ENCODE measurements at regions not wholly inside any gene's neighbourhood (a gene's known extent, or its start where the extent isn't known, plus 50 kb on each side); places are given as distances from the start of the nearest gene placed in this dataset.

DNA sequence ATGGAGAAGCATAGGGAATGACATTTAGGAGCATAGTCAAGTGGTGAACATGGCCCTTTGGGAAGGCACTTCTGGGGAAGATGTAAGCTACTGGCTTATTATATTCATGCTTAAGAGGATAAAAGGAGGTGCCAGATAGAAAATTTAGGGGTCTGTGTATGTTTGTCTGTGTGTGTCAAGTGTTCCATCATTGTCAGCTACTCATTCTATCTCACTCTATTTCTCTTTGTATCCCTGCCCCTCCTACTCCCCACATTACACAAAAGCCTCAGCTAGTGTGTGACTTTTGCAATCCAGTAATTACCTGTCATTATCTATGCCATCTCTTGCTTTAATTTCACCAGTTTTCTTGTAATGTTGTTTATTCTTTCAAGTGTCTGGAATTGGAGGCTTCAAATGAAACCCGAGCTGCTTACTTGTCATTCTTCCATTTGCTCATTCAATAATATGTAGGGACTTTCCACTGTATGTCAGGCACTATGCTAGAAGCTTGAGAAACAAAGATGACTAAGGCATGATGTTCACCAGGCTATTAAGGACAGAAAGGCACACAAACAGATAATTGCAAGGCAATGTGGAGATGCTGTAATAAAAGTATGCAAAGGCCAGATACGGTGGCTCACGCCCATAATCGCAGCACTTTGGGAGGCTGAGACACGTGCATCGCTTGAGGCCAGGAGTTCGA, 229.8 kb upstream of the TEX13C start:
- no peaks in the 10 kb centered on the region for H3K4me1 ChIP-seq

DNA sequence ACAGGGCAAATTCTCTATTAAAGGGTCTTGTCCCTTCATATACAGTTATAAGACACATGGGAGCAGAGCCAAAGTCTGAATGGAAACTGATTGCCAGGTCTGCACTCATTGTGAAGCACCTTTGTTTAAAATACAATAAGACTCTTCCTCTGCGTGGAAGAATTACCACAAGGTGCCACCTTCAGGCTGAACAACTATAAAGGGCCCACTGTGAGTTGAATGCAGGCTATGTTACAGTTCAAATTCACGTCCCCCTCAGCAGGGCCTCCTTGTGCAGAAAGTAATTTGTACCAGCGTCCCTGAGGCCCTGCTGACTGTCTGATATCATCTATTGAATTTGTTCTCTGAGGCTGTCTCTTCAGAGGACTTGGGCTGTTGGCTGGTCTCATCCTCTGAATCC, 225.8 kb upstream of the TEX13C start:
- Histone ChIP-seq H3K4me3 (no peak overlapping the region), H3K4me1 (no peaks in the 10 kb centered on the region), H3K9me3 (replicated peaks) (no peaks in the 10 kb centered on the region), H3K27ac (replicated peaks) (no peak overlapping the region), H3K27me3 (ENCODE audit: low read depth) (no peaks in the 10 kb centered on the region), H3K36me3 (no peaks in the 10 kb centered on the region)
- intact Hi-C loops (cut with micrococcal nuclease): no loop called here
- TF ChIP-seq, protein P1, sequence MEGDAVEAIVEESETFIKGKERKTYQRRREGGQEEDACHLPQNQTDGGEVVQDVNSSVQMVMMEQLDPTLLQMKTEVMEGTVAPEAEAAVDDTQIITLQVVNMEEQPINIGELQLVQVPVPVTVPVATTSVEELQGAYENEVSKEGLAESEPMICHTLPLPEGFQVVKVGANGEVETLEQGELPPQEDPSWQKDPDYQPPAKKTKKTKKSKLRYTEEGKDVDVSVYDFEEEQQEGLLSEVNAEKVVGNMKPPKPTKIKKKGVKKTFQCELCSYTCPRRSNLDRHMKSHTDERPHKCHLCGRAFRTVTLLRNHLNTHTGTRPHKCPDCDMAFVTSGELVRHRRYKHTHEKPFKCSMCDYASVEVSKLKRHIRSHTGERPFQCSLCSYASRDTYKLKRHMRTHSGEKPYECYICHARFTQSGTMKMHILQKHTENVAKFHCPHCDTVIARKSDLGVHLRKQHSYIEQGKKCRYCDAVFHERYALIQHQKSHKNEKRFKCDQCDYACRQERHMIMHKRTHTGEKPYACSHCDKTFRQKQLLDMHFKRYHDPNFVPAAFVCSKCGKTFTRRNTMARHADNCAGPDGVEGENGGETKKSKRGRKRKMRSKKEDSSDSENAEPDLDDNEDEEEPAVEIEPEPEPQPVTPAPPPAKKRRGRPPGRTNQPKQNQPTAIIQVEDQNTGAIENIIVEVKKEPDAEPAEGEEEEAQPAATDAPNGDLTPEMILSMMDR (IDR thresholded peaks at IDR 0.05; ENCODE audit: borderline replicate concordance): no peak
- DNase-seq: no peak

More for the DNA sequence above, 229.8 kb upstream of the TEX13C start:
- intact Hi-C loops (cut with micrococcal nuclease): no loop called here
- TF ChIP-seq, protein P1 (IDR thresholded peaks at IDR 0.05; ENCODE audit: borderline replicate concordance): no peak
- DNase-seq: no peak
- Histone ChIP-seq H3K4me3 (no peak overlapping the region), H3K27ac (replicated peaks) (no peak overlapping the region), H3K36me3 (no peaks in the 10 kb centered on the region), H3K9me3 (replicated peaks) (no peaks in the 10 kb centered on the region), H3K27me3 (ENCODE audit: low read depth) (no peaks in the 10 kb centered on the region)

DNA sequence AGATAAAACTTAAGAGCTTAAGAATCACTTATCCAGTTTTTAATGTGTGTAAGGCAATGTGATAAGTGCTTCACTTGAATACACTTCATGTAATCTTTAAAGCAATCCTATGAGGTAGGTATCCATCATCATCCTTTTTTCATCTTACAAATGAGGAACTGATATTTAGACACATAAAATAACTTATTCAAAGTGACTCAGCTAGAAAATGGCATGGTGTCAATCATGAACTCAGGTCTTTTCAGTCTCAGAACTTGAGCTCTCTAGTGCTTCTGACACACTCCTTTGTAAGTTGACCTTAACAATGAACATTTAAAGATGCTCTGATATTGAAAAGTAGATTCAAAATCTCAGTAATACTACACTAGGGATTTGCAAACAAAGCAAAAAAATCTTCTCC, 224.8 kb upstream of the TEX13C start:
- DNase-seq: no peak
- no peaks in the 10 kb centered on the region for H3K27me3 ChIP-seq (ENCODE audit: low read depth)
- H3K27ac ChIP-seq (replicated peaks): no peak overlapping the region
- TF ChIP-seq, protein P1 (IDR thresholded peaks at IDR 0.05; ENCODE audit: borderline replicate concordance): no peak
- H3K36me3 ChIP-seq: no peaks in the 10 kb centered on the region
- intact Hi-C loops (cut with micrococcal nuclease): no loop called here
- no peaks in the 10 kb centered on the region for H3K9me3 ChIP-seq (replicated peaks)
- no peak overlapping the region for H3K4me3 ChIP-seq
- no peaks in the 10 kb centered on the region for H3K4me1 ChIP-seq

DNA sequence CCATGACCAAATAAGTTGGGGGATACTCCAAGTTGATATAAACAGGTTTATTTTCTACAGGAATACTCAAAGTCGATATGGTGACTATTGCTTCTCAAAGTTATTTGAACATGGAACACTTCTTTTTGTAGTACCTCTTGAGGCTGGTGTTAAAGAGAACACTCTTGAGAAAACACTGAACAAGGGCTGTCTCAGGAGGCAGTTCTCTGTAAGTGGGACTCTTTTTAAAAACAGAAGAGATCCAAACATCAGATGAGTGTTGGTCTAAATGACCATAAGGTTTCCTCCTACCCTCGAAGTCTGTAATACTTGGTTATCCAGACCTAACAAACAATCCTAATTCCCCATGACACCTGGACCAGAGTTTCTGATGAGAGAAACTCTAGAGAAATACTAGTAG, 223.2 kb upstream of the TEX13C start:
- H3K36me3 ChIP-seq: no peaks in the 10 kb centered on the region
- no peak overlapping the region for H3K4me3 ChIP-seq
- TF ChIP-seq, protein P1 (IDR thresholded peaks at IDR 0.05; ENCODE audit: borderline replicate concordance): no peak
- H3K27me3 ChIP-seq (ENCODE audit: low read depth): no peaks in the 10 kb centered on the region
- no peak for DNase-seq
- intact Hi-C loops (cut with micrococcal nuclease): no loop called here
- H3K9me3 ChIP-seq (replicated peaks): no peaks in the 10 kb centered on the region
- H3K4me1 ChIP-seq: no peaks in the 10 kb centered on the region
- no peak overlapping the region for H3K27ac ChIP-seq (replicated peaks)

DNA sequence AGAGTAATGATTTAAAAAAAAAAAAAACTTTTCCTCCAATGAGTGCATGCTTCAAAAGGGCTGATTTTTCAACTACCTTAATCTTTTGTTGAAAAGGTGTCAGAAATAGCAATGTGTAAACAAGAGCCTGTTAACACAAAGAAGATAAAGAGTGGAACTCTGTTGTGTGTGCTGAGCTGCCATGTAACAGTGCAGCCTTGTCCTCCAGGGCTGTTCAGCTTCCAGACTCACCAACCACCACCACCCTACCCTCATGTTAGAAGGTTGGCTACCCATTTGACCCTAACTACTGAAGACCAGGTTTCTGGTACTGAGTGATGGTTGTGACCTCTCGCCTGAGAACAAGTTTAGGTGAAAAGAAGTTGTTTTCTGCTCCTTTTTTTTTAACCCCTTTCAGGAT, 222.8 kb upstream of the TEX13C start:
- H3K27ac ChIP-seq (replicated peaks): no peak overlapping the region
- H3K27me3 ChIP-seq (ENCODE audit: low read depth): no peaks in the 10 kb centered on the region
- intact Hi-C loops (cut with micrococcal nuclease): no loop called here
- DNase-seq: no peak
- no peak overlapping the region for H3K4me3 ChIP-seq
- no peaks in the 10 kb centered on the region for H3K4me1 ChIP-seq
- H3K36me3 ChIP-seq: no peaks in the 10 kb centered on the region
- TF ChIP-seq, protein P1 (IDR thresholded peaks at IDR 0.05; ENCODE audit: borderline replicate concordance): no peak
- H3K9me3 ChIP-seq (replicated peaks): no peaks in the 10 kb centered on the region

Measured in left ventricle myocardium inferior (tissue), 1 donor.